Epithelial cell of proximal tubule (primary cell): ENCODE measurements at regions not wholly inside any gene's neighbourhood (a gene's known extent, or its start where the extent isn't known, plus 50 kb on each side); places are given as distances from the start of the nearest gene placed in this dataset.

Experiments
- DNase-seq: peaks from one replicate; pipeline ENCODE4 v3.0.0-alpha.2; 2011; ENCODE audit warnings: low read depth
- H3K4me3 ChIP-seq: 2 replicates; pipeline ENCODE4 v1.5.1; 2011; ENCODE audit warnings: low read depth, mild to moderate bottlenecking, low read length
- TF ChIP-seq, protein P1 (sequence below): conservative IDR thresholded peaks from 2 replicates; pipeline ENCODE4 v1.5.1; 2012; ENCODE audit warnings: low read depth, mild to moderate bottlenecking, low read length

DNA sequence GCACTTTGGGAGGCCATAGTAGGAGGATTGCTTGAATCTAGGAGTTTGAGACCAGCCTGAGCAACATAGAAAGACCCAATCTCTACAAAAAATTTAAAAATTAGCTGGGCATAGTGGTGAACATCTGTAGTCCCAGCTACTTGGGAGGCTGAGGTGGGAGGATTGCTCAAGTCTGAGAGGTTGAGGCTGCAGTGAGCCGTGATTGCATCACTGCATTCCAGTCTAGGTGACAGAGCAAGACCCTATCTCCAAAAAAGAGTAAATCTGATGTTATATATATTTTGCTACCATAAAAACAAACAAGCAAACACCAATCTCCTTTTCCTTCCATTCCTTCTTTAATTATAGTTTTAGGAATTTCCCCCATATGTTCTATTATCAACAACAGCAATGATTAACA lies 74.2 kb upstream of the RNU6-1 start:
- H3K4me3 ChIP-seq: no peak overlapping the region
- TF ChIP-seq, protein P1, sequence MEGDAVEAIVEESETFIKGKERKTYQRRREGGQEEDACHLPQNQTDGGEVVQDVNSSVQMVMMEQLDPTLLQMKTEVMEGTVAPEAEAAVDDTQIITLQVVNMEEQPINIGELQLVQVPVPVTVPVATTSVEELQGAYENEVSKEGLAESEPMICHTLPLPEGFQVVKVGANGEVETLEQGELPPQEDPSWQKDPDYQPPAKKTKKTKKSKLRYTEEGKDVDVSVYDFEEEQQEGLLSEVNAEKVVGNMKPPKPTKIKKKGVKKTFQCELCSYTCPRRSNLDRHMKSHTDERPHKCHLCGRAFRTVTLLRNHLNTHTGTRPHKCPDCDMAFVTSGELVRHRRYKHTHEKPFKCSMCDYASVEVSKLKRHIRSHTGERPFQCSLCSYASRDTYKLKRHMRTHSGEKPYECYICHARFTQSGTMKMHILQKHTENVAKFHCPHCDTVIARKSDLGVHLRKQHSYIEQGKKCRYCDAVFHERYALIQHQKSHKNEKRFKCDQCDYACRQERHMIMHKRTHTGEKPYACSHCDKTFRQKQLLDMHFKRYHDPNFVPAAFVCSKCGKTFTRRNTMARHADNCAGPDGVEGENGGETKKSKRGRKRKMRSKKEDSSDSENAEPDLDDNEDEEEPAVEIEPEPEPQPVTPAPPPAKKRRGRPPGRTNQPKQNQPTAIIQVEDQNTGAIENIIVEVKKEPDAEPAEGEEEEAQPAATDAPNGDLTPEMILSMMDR: no peak
- DNase-seq: no peak

DNA sequence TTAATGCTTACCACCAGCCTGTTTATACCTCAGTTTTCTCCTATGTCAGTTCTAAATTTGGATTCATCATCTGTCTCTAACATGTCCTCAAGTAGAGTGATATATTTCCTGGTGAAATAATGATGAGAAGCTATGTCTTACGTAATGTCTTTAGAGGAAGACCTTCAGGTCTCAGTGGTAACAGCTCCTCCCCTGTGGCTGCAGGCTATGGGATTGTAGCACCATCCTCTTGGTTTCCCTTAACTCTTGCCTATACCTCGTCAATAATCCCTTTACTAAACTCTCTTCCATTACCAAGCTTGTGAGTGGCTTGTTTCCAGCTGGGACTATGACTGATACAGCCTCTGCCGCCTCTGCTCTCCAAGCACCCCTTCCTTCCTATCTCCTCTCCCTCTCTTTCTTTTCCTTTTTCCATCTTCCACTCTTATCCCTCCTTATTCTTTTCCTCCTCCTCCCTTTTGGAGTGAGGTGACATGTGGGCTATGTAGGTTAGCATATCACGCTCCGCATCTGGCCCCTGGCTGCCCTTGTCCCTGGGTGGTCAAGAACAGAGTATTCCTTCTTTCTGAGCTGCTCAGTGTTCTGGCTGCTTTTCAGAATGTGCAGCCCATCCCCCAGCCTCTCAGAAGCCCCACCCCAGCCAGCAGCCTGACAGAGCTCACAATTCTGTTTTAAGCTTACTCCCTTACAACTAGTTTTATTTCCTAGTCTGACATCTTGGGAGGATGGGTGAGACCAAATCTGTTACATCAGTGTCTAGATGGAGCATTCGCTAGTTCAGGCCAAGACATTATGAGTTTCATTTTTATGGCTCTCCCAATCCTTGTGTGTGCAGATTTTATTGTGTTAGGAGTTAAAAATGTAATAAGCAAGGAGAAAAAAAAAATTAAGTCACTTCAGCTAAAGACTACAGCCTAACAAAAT lies 75.0 kb upstream of the RNU6-1 start:
- no peak overlapping the region for H3K4me3 ChIP-seq
- TF ChIP-seq, protein P1: no peak
- no peak for DNase-seq

DNA sequence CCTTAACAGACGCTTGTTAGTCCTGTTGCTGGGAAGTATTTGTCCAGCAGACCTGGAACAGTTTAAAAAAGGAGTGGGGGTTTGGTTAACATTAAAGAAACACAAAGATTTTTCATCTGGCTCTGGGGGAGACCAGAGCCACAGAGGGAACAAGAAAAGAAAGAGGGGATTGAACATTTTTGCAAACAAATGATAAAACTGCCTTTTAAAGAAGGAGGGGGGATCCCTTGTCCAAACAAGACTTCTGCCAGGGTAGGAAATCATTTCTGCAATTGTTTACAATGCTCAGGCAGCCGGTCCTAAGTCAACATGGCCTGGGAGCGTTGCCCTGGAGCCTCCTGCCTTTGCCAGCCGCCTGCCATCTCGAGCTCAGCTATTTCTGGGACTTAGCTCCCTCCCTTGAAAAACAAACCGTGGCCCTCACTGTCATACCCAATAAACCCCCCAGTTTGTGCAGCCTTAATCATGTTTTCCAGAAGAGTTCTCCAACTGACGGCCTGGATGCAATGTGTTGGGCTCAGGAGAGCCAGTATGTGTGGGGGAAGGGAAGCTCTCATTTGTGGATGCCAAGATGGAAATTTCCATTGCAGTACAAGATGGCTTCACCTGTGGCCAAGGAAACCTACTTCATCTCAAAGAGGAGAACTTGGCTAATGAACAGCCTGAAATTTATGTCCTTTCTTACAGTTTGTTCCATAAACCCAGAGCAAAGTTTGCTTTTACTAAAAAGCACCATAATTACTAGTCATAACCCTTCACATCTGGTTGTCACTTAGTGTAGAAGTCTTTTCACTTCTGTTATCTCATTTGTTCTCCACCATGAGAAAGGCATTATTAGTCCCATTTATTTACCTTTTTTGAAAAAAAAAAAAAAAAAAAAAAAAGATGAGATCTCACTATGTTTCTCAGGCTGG lies 75.9 kb upstream of the RNU6-1 start:
- TF ChIP-seq, protein P1: no peak
- H3K4me3 ChIP-seq: no peak overlapping the region
- DNase-seq: no peak

DNA sequence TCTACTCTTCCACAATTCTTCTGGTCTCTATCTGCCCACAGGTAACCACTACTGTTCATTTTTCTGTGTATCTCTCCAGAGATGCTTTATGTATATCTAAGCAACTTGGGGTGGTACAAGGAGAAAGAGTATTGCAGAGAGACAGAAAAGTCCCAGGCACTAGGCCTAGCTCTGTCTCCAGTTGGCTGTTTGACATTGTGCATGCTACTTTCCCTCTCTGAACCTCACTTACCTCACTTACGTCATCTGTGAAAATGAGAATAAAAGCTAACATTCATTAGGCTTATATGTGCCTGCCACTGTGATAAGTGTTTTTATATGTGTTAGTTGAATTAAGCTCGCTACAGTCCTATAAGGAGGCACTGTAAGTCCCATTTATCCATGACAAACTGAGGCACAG lies 76.7 kb upstream of the RNU6-1 start:
- H3K4me3 ChIP-seq: no peak overlapping the region
- TF ChIP-seq, protein P1: no peak
- no peak for DNase-seq

DNA sequence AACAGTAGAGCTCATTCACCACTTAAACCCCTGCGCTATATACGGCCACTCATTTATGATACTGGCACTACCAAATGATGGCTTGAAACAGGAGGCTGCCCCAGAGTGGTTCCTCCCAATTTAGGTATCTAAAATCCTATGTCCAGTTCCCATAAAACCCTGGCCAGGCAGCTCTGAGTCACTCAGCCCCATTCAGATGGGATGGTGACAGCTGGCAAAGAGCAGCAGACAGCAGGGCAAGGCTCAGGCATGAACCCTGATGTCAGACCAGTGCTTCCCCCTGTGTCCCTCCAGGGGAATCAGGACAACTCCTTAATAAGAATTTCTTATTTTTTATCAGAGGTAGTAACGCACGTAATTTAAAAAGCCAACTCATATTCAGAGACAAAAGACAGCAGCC lies 77.2 kb upstream of the RNU6-1 start:
- H3K4me3 ChIP-seq: no peak overlapping the region
- TF ChIP-seq, protein P1: no peak
- DNase-seq: no peak

DNA sequence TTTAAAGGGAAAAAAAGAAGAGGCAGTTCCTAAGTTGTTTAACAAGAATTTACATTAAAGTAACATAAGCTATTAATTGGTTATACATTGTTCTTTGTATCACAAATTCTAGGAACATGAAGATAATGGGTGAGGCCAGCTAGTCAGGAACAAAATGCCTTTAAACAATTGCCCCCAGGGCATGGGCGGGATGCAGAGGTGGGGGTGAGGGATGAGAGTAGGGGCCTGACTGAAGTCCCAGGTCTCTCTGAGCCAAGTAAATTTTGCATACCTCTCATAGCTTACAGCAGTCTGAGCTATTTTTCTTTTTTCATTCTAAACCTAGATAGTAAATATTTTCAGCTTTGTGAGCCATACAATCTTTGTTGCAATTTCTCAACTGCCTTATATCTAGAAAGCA lies 77.8 kb upstream of the RNU6-1 start:
- TF ChIP-seq, protein P1: no peak
- H3K4me3 ChIP-seq: no peak overlapping the region
- no peak for DNase-seq
